ENCODE measurements at regions not wholly inside any gene's neighbourhood (a gene's known extent, or its start where the extent isn't known, plus 50 kb on each side); places are given as distances from the start of the nearest gene placed in this dataset.
"Not testable (repeated sequence)": the region's sequence is repeated elsewhere in the genome, so short reads cannot be mapped to it uniquely, and the experiment has no call there.

GRCh38 chr21:38115870-38116269, 140.9 kb upstream of the KCNJ15 start:
- DNase-seq: no peak

- no peak for DNase-seq
Measured at GRCh38 chr21:38119793-38120192, 137.0 kb upstream of the KCNJ15 start.

- DNase-seq: not testable (repeated sequence)
Measured at GRCh38 chr21:38120679-38120983, 136.2 kb upstream of the KCNJ15 start.

- no peak for DNase-seq
Measured at GRCh38 chr21:38120984-38121855, 135.6 kb upstream of the KCNJ15 start.

- DNase-seq: no peak
Measured at GRCh38 chr21:38121888-38122720, 134.7 kb upstream of the KCNJ15 start.

GRCh38 chr21:38123626-38124025, 133.2 kb upstream of the KCNJ15 start:
- no peak for DNase-seq

GRCh38 chr21:38126666-38127303, 130.0 kb upstream of the KCNJ15 start:
- peak; percentile 61 for DNase-seq

GRCh38 chr21:38129711-38130110, 127.1 kb upstream of the KCNJ15 start:
- DNase-seq: no peak

GRCh38 chr21:38133240-38133639, 123.6 kb upstream of the KCNJ15 start:
- no peak for DNase-seq

- no peak for DNase-seq
Measured at GRCh38 chr21:38134084-38134873, 122.5 kb upstream of the KCNJ15 start.

GRCh38 chr21:38136201-38136600, 120.6 kb upstream of the KCNJ15 start:
- DNase-seq: no peak

- DNase-seq: no peak
Measured at GRCh38 chr21:38139380-38140168, 117.2 kb upstream of the KCNJ15 start.

GRCh38 chr21:38140207-38140903, 116.4 kb upstream of the KCNJ15 start:
- no peak for DNase-seq

GRCh38 chr21:38142224-38142623, 114.6 kb upstream of the KCNJ15 start:
- DNase-seq: no peak

GRCh38 chr21:38144193-38144592, 112.6 kb upstream of the KCNJ15 start:
- no peak for DNase-seq

- no peak for DNase-seq
Measured at GRCh38 chr21:38145104-38145503, 111.7 kb upstream of the KCNJ15 start.

- no peak for DNase-seq
Measured at GRCh38 chr21:38147391-38147790, 109.4 kb upstream of the KCNJ15 start.

GRCh38 chr21:38148046-38148445, 108.7 kb upstream of the KCNJ15 start:
- no peak for DNase-seq

GRCh38 chr21:38151021-38151645, 105.7 kb upstream of the KCNJ15 start:
- no peak for DNase-seq

- DNase-seq: no peak
Measured at GRCh38 chr21:38156200-38156599, 100.6 kb upstream of the KCNJ15 start.

- DNase-seq: peak; percentile 26
Measured at GRCh38 chr21:38159355-38159754, 97.4 kb upstream of the KCNJ15 start.

Measured in NK-92 treated with Interleukin-12 subunit alpha and Interleukin-12 subunit beta, amount 100 ng/mL, for 24 hours (cell line).